ENCODE measurements at regions not wholly inside any gene's neighbourhood (a gene's known extent, or its start where the extent isn't known, plus 50 kb on each side); places are given as distances from the start of the nearest gene placed in this dataset.

DNA sequence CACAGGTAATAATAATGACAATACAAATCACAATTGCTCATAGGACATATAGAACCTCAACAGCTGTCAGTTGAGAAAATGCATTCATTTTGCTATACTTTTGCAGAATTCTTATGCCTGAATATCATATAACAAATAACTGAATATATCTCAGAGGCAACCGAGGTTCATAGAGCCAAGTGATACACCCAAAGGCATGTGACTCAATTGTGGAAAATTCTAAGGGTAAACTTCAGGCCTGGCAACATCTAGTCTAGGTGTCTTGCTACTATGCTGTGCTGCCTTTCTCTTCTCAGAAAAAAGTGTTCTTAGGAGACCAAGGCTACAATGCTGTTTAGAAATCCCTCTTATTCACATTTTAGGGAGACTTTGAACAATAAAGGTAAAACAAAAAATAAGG, 270.7 kb downstream of the BAMBI start:
- TF ChIP-seq, protein P1, sequence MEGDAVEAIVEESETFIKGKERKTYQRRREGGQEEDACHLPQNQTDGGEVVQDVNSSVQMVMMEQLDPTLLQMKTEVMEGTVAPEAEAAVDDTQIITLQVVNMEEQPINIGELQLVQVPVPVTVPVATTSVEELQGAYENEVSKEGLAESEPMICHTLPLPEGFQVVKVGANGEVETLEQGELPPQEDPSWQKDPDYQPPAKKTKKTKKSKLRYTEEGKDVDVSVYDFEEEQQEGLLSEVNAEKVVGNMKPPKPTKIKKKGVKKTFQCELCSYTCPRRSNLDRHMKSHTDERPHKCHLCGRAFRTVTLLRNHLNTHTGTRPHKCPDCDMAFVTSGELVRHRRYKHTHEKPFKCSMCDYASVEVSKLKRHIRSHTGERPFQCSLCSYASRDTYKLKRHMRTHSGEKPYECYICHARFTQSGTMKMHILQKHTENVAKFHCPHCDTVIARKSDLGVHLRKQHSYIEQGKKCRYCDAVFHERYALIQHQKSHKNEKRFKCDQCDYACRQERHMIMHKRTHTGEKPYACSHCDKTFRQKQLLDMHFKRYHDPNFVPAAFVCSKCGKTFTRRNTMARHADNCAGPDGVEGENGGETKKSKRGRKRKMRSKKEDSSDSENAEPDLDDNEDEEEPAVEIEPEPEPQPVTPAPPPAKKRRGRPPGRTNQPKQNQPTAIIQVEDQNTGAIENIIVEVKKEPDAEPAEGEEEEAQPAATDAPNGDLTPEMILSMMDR (IDR thresholded peaks at IDR 0.05) = no peak
- no peak for TF ChIP-seq EP300 (IDR thresholded peaks at IDR 0.05)
